ENCODE measurements at regions not wholly inside any gene's neighbourhood (a gene's known extent, or its start where the extent isn't known, plus 50 kb on each side); places are given as distances from the start of the nearest gene placed in this dataset.

- no peak for DNase-seq (ENCODE audit: low spot score)
These were observed 136.2 kb downstream of the HMX1 start for GRCh38 chr4:8735236-8736089.

- DNase-seq (ENCODE audit: low spot score): no peak
These were observed 138.9 kb downstream of the HMX1 start for GRCh38 chr4:8732681-8733243.

GRCh38 chr4:8732092-8732491 lies 139.5 kb downstream of the CPZ start:
- no peak for DNase-seq (ENCODE audit: low spot score)

- DNase-seq (ENCODE audit: low spot score): no peak
These were observed 138.8 kb downstream of the CPZ start for GRCh38 chr4:8731364-8731763.

- no peak for DNase-seq (ENCODE audit: low spot score)
These were observed 138.1 kb downstream of the CPZ start for GRCh38 chr4:8730681-8731080.

GRCh38 chr4:8730159-8730558 lies 137.6 kb downstream of the CPZ start:
- DNase-seq (ENCODE audit: low spot score): no peak

GRCh38 chr4:8729408-8730149 lies 137.0 kb downstream of the CPZ start:
- no peak for DNase-seq (ENCODE audit: low spot score)

- no peak for DNase-seq (ENCODE audit: low spot score)
These were observed 136.2 kb downstream of the CPZ start for GRCh38 chr4:8728536-8729407.

GRCh38 chr4:8727546-8728510 lies 135.3 kb downstream of the CPZ start:
- no peak for DNase-seq (ENCODE audit: low spot score)

- DNase-seq (ENCODE audit: low spot score): no peak
These were observed 134.6 kb downstream of the CPZ start for GRCh38 chr4:8727131-8727530.

- peak; percentile 8 for DNase-seq (ENCODE audit: low spot score)
These were observed 133.8 kb downstream of the CPZ start for GRCh38 chr4:8726344-8726851.

GRCh38 chr4:8725845-8726244 lies 133.3 kb downstream of the CPZ start:
- DNase-seq (ENCODE audit: low spot score): no peak

- DNase-seq (ENCODE audit: low spot score): no peak
These were observed 132.7 kb downstream of the CPZ start for GRCh38 chr4:8725071-8725841.

GRCh38 chr4:8724436-8725070 lies 132.0 kb downstream of the CPZ start:
- no peak for DNase-seq (ENCODE audit: low spot score)

GRCh38 chr4:8723222-8723980 lies 130.8 kb downstream of the CPZ start:
- DNase-seq (ENCODE audit: low spot score): no peak

- no peak for DNase-seq (ENCODE audit: low spot score)
These were observed 130.0 kb downstream of the CPZ start for GRCh38 chr4:8722556-8722955.

- no peak for DNase-seq (ENCODE audit: low spot score)
These were observed 129.1 kb downstream of the CPZ start for GRCh38 chr4:8721621-8722020.

GRCh38 chr4:8719421-8719820 lies 126.9 kb downstream of the CPZ start:
- DNase-seq (ENCODE audit: low spot score): no peak
